HS-27A (cell line): ENCODE measurements at regions not wholly inside any gene's neighbourhood (a gene's known extent, or its start where the extent isn't known, plus 50 kb on each side); places are given as distances from the start of the nearest gene placed in this dataset.

Experiments
- DNase-seq: peaks from one replicate; pipeline ENCODE4 v3.0.0-alpha.2; 2012; ENCODE audit warnings: low read depth, missing footprints

DNA sequence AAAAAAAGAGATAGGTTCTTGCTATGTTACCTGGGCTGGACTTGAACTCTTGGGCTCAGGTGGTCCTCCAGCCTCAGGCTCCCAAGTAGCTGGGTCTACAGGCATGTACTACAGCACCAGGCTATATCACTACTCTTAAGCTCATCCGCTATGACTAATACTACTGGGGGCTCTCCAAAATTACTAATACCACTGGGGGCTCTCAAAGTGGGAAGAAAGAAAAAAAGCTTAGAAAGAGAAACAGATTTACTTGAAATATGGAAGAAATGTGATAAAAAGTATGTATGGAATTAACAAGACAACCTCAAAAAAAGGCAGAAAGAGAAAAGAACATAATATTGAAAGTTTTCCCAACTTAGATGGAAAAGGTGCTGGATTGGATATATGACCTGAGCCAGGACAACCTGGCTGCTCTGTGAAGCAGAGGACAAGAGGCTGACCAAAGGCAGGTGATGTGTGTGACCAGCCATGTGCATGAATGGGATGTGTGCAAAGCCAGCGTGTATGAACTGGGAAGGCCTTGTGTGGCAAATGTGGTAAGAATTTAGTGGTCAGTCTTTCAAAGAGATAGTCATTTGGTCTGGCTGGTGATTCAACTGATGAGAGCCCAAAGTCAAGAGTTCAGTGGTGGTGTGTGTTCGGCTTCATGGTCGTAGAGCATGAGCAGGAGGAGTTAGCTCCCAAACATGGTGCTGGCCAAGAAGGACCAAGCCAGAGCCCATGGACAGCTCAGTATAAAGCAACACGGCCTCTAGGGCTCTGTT is 232.4 kb upstream of the KLF14 start:
- DNase-seq, result no peak

- DNase-seq, result no peak
Observed at GRCh38 chr7:130970196-130970595, 236.2 kb upstream of the KLF14 start.

GRCh38 chr7:130970696-130971095 is 236.7 kb upstream of the KLF14 start:
- DNase-seq, result no peak

DNA sequence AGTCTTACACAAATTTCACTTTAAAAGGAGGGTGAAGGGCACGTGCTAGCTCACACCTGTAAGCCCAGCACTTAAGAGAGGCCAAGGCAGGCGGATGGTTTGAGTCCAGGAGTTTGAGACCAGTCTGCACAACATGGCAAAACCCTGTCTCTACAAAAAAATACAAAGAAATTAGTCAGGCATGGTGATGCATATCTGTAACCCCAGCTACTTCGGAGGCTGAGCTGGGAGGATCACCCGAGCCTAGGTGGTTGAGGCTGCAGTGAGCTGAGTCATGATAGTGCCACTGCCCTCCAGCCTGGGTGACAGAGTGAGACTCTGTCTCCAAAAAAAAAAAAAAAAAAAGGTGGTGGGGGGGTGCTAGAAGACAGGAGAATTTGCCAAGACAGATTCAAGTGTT is 237.3 kb upstream of the KLF14 start:
- no peak for DNase-seq

- no peak for DNase-seq
Observed at GRCh38 chr7:130972201-130972600, 238.2 kb upstream of the KLF14 start.

DNA sequence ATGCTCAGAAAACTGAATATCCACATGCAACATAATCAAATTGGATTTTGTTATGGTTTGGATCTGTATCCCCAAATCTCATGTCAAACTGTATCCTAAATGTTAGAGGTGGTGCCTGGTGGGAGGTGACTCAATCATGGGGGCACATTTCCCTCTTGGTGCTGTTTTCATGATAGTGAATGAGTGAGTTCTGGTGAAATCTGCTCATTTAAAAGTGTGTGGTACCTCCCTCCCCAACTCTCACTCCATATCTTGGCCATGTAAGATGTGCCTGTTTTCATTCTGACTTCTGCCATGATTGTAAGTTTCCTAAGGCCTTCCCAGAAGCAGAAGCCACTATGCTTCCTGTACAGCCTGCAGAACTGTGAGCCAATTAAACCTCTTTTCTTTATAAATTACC is 239.6 kb upstream of the KLF14 start:
- no peak for DNase-seq

GRCh38 chr7:130974169-130974568 is 240.2 kb upstream of the KLF14 start:
- no peak for DNase-seq

GRCh38 chr7:130974794-130975193 is 240.8 kb upstream of the KLF14 start:
- DNase-seq, result no peak

DNA sequence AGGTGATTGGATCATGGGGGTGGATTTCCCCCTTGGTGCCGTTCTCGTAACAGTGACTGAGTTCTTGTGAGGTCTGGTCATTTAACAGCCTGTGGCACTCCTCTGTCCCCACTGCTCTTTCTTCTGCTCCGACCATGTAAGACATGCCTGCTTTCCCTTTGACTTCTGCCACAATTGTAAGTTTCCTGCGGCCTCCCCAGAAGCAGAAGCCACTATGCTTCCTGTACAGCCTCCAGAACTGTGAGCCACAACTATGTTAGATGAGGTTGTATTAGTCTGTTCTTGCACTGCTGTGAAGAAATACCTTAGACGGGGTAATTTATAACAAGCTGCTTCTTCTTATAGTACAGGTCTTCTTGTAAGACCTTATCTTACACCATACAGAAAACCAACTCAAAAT is 241.7 kb upstream of the KLF14 start:
- no peak for DNase-seq

- no peak for DNase-seq
Observed at GRCh38 chr7:130982160-130982638, 248.2 kb upstream of the KLF14 start.

GRCh38 chr7:130982651-130983050 is 248.6 kb upstream of the KLF14 start:
- DNase-seq, result no peak

DNA sequence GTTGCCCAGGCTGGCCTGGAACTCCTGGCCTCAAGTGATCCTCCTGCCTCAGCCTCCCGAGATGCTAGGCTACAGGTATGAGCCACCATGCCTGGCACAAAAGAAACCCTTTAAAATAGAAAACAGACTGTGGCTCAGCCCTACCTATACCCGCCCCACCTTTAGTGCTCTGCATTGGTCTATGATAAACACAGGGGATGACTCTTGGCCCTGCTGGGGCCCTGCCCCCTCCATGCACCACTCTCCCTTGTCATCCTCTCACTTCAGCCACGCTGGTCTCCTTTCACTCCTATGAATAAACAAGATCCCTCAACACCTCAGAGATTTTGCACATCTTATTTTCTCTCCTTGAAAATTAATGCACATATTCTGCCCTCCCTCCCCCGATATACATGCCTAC is 251.4 kb upstream of the KLF14 start:
- no peak for DNase-seq

DNA sequence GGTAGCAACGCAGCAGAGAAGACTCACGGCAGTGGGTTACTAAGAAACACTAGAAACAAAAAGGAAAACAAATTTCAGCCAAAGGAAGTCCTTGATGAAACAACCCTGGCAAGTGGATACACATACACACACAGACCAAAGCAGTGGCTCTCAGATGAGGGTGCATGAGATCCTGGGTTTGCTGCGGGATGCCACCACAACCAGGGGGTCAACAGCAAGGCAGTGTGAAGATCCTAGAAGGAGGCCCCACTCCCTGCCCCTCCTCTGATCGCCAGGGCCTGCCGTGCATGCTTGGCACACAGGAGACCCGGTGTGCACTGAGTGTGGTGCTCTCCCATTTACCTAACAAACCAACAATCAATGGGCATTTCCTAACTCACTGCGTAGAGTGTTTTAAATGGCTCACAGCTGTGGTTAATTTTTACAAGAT is 252.3 kb upstream of the KLF14 start:
- no peak for DNase-seq

GRCh38 chr7:130987092-130987491 is 253.1 kb upstream of the KLF14 start:
- no peak for DNase-seq

DNA sequence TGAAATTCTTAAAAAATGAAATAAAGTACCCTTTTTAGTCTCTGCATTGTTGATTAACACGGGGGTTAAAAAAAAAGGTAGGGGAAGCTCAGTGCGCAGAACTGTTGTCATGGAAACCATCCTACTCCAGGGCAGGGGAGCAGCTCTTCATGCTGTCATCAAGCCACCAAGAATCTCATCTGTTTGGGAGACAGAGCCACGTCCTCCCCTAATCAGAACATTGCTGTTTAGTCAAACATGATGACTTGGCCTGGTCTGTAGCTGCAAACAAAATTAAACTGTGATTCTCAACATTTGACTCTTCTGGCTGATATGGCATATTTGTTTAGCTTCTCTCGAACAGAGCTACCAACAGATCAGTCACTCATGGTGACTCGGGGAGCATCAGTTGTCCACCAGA is 254.4 kb upstream of the KLF14 start:
- DNase-seq, result no peak

GRCh38 chr7:130989101-130989795 is 255.2 kb upstream of the KLF14 start:
- DNase-seq, result no peak

DNA sequence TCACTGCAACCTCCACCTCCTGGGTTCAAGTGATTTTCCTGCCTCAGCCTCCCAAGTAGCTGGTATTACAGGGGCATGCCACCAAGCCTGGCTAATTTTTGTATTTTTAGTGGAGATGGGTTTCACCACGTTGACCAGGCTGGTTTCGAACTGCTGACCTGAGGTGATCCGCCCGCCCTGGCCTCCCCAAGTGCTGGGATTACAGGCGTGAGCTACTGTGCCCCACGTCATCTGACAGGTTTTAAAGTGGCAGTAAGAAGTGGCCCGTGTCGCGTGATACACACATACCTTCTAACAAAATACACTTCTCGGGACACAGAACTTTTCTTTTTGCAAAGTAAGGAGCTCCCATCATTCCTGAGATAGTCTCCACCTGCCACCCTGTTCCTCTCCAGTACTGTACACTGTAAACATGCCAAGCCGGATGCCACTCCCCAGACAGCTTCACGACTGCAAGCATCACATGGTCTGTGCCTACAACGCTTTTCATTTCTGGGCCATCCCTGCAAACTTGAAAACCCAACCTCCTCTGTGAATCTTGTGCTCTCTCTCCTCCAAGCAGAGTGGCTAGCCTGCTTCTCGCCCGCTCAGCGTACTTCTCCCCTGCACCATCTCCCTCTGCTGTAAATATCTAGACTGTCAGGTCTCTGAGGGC is 256.3 kb upstream of the KLF14 start:
- DNase-seq, result no peak

DNA sequence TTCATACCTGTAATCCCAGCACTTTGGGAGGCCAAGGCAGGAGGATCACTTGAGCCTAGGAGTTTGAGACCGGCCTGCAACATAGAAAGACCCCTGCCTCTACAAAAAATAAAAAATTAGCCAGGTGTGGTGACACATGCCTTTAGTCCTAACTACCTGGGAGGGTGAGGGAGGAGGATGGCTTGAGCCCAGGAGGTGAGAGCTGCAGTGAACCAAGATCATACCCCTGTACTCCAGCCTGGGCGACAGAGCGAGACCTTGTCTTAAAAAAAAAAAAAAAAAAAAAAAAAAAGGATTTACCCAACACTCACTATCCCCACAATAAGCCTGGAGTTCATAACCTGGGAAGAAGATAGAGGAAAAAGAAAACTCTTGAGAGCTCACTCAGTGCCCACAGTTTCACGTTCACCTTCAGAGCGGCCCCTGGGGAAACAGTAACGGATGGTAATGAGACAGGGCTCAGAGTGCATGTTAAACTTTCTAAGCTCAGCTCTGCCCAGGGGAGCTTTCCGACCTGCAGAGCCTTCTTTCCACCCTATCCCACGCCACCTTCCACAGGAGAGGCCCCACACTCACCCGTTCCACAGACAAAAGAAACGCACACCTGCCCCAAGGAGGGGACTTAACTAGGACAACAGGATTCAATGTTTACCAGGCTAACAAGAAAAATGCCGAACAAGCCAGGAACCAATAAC is 259.8 kb upstream of the KLF14 start:
- no peak for DNase-seq

DNA sequence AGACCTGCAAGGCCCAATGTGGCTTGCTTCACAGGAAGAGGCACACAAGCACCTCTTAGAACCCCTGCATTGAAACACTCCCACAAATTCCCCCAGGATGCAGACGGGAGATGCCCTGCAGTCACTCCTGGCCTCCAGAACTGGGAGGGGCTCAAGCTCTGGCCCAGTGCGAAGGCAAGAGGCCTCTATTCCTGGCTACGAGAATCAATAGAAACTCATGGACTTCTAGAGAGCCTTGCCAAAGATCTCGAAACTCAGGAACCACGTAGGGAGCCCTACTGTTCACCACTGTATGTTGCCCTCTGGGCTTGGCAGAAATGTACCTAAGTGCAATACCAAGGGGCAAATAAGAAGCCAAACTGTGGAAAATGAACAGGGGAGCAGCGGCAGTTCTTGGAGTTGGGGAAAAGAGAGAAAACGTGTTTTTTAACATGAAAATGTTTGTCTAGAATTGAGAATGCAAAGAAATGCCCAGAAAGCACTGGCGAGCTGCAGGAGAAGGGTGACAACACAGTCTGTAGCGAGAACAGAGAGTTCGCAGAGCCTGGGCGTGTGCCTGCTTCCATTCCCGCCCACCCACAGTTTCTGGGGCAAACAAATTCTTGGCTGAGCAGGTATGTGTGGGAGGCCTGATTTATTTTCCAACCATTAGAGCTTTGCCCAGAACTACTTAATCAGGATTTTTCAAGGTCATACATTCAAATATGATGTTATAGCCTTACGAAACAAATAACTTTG is 260.5 kb upstream of the KLF14 start:
- DNase-seq, result no peak

- DNase-seq, result no peak
Observed at GRCh38 chr7:130995252-130996081, 261.5 kb upstream of the KLF14 start.
